Suprapubic skin (tissue), 4 donors: ENCODE measurements at regions not wholly inside any gene's neighbourhood (a gene's known extent, or its start where the extent isn't known, plus 50 kb on each side); places are given as distances from the start of the nearest gene placed in this dataset.

Source experiments
- DNase-seq, 2 donors: peaks; one replicate each; pipeline ENCODE4 v3.0.0-alpha.2; 2019; ENCODE audit warnings: low spot score in 2 of 2
- H3K27ac ChIP-seq: fragments of 200-600 bp; sonication (generic); one replicate; pipeline ENCODE4 v1.5.1; 2019
- H3K27me3 ChIP-seq: fragments of 200-600 bp; sonication (generic); one replicate; pipeline ENCODE4 v1.5.1; 2019
- H3K36me3 ChIP-seq: fragments of 200-600 bp; sonication (generic); one replicate; pipeline ENCODE4 v1.5.1; 2019
- H3K4me1 ChIP-seq: fragments of 200-600 bp; sonication (generic); one replicate; pipeline ENCODE4 v1.5.1; 2019
- H3K4me3 ChIP-seq: fragments of 200-600 bp; sonication (generic); one replicate; pipeline ENCODE4 v1.5.1; 2019; ENCODE audit warnings: mild to moderate bottlenecking
- H3K9me3 ChIP-seq: fragments of 200-600 bp; sonication (generic); one replicate; pipeline ENCODE4 v1.5.1; 2019
- CTCF ChIP-seq, 2 donors: fragments of 200-600 bp in 1 of 2; fragments of 450-650 bp in 1 of 2; sonication (generic) in 1 of 2; IDR thresholded peaks; one replicate each; pipeline ENCODE4 v1.5.1; 2016 to 2019; ENCODE audit warnings: antibody characterized with exemption in 2 of 2, mild to moderate bottlenecking in 1 of 2, moderate library complexity in 1 of 2
- EP300 ChIP-seq: sonication (generic); formaldehyde crosslinking; IDR thresholded peaks from one replicate; pipeline ENCODE4 v1.6.1; 2017; ENCODE audit warnings: antibody characterized with exemption
- POLR2A ChIP-seq, 2 donors: fragments of 450-650 bp; IDR thresholded peaks; one replicate each; pipeline ENCODE4 v1.6.1; 2017; ENCODE audit warnings: antibody characterized with exemption in 2 of 2, mild to moderate bottlenecking in 2 of 2, moderate library complexity in 2 of 2
- POLR2AphosphoS5 ChIP-seq, 3 donors: sonication (generic); formaldehyde crosslinking; IDR thresholded peaks; one replicate each; pipeline ENCODE4 v1.6.1; 2017; ENCODE audit warnings: antibody characterized with exemption in 3 of 3
- WGBS: methylation state at CpG from one replicate; pipeline ENCODE4 v1.1.5; 2018; 5-methylcytosine and 5-hydroxymethylcytosine counted together

- no peak for DNase-seq
- 32% methylated on average over 2 of the region's 2 CpGs for WGBS
- TF ChIP-seq EP300 = no peak
- TF ChIP-seq POLR2A (IDR thresholded peaks at IDR 0.05) = no peak
- TF ChIP-seq CTCF (IDR thresholded peaks at IDR 0.05) = no peak
- no peak for TF ChIP-seq POLR2AphosphoS5 (IDR thresholded peaks at IDR 0.05)
- Histone ChIP-seq H3K27ac (no peak overlapping the region), H3K4me3 (no peak overlapping the region), H3K4me1 (no peaks in the 10 kb centered on the region), H3K9me3 (no peaks in the 10 kb centered on the region), H3K27me3 (no peaks in the 10 kb centered on the region), H3K36me3 (no peaks in the 10 kb centered on the region)
These were observed 728.9 kb downstream of the JRKL start for GRCh38 chr11:97118614-97119200.

- DNase-seq = no peak
- H3K27ac ChIP-seq = no peak overlapping the region
- H3K36me3 ChIP-seq = no peaks in the 10 kb centered on the region
- WGBS = 23% methylated on average over 2 of the region's 2 CpGs
- H3K27me3 ChIP-seq = no peaks in the 10 kb centered on the region
- no peak overlapping the region for H3K4me3 ChIP-seq
- TF ChIP-seq EP300 (no peak), CTCF (IDR thresholded peaks at IDR 0.05) (no peak), POLR2AphosphoS5 (IDR thresholded peaks at IDR 0.05) (no peak), POLR2A (IDR thresholded peaks at IDR 0.05) (no peak)
- H3K4me1 ChIP-seq = no peaks in the 10 kb centered on the region
- H3K9me3 ChIP-seq = no peaks in the 10 kb centered on the region
These were observed 733.4 kb downstream of the JRKL start for GRCh38 chr11:97123237-97123636.

GRCh38 chr11:97136067-97136466, 746.3 kb downstream of the JRKL start:
- DNase-seq = no peak
- Histone ChIP-seq H3K4me1 (no peaks in the 10 kb centered on the region), H3K27ac (no peak overlapping the region), H3K9me3 (no peaks in the 10 kb centered on the region), H3K27me3 (no peaks in the 10 kb centered on the region), H3K4me3 (no peak overlapping the region), H3K36me3 (no peaks in the 10 kb centered on the region)
- TF ChIP-seq EP300 = no peak
- WGBS = 95% methylated on average over 1 of the region's 1 CpG

- no peak for DNase-seq
- H3K27ac ChIP-seq = no peak overlapping the region
- H3K9me3 ChIP-seq = peaks cover 3% of the 10 kb centered on the region
- no peaks in the 10 kb centered on the region for H3K36me3 ChIP-seq
- H3K27me3 ChIP-seq = no peaks in the 10 kb centered on the region
- WGBS = 59% methylated on average over 2 of the region's 2 CpGs
- TF ChIP-seq POLR2AphosphoS5 (IDR thresholded peaks at IDR 0.05) (no peak), POLR2A (IDR thresholded peaks at IDR 0.05) (no peak), CTCF (IDR thresholded peaks at IDR 0.05) (no peak), EP300 (no peak)
- H3K4me3 ChIP-seq = no peak overlapping the region
- H3K4me1 ChIP-seq = no peaks in the 10 kb centered on the region
These were observed 751.2 kb downstream of the JRKL start for GRCh38 chr11:97140885-97141494.

GRCh38 chr11:97143463-97143862, 753.6 kb downstream of the JRKL start:
- WGBS = 67% methylated on average over 1 of the region's 1 CpG
- H3K27me3 ChIP-seq = no peaks in the 10 kb centered on the region
- TF ChIP-seq POLR2AphosphoS5 (IDR thresholded peaks at IDR 0.05) (no peak), EP300 (no peak), CTCF (IDR thresholded peaks at IDR 0.05) (no peak), POLR2A (IDR thresholded peaks at IDR 0.05) (no peak)
- H3K4me1 ChIP-seq = no peaks in the 10 kb centered on the region
- DNase-seq = no peak
- H3K4me3 ChIP-seq = no peak overlapping the region
- no peak overlapping the region for H3K27ac ChIP-seq
- H3K9me3 ChIP-seq = peaks cover 3% of the 10 kb centered on the region
- no peaks in the 10 kb centered on the region for H3K36me3 ChIP-seq
